HEK293 (cell line): ENCODE measurements at regions not wholly inside any gene's neighbourhood (a gene's known extent, or its start where the extent isn't known, plus 50 kb on each side); places are given as distances from the start of the nearest gene placed in this dataset.
A peak's percentile ranks its signal among the peaks of the same experiment; 100 is the strongest.

ENCODE experiments used
- CTCF ChIA-PET: fragments of 350-600 bp; formaldehyde crosslinking; extraction: SDS; loops from one replicate; lab custom pipeline; 2021; ENCODE audit warnings: antibody characterized with exemption; lab: Yijun Ruan, JAX
- POLR2A ChIA-PET: fragments of 300-600 bp; formaldehyde crosslinking; extraction: SDS; loops from one replicate; lab custom pipeline; 2020; ENCODE audit warnings: antibody characterized with exemption, inconsistent platforms; lab: Yijun Ruan, JAX
- H3K27ac ChIP-seq: fragments of 200-500 bp; sonication (Bioruptor generic); 2 replicates; pipeline ENCODE4 v1.5.1; 2014; ENCODE audit warnings: low read depth, low read length, control low read depth, inconsistent platforms; ENCODE audit errors: extremely low read depth
- H3K36me3 ChIP-seq, 2 experiments: fragments of 200-500 bp in 1 of 2; sonication (Bioruptor generic) in 1 of 2; 1 replicate in 1 of 2; 2 replicates in 1 of 2; pipeline ENCODE4 v1.5.1; 2014 to 2017; ENCODE audit warnings: inconsistent platforms in 2 of 2, low read length in 2 of 2; ENCODE audit not compliant: control insufficient read depth in 2 of 2, insufficient read depth in 1 of 2
- H3K4me1 ChIP-seq: fragments of 200-500 bp; sonication (Bioruptor generic); 2 replicates; pipeline ENCODE4 v1.5.1; 2014; ENCODE audit warnings: mild to moderate bottlenecking, low read length, inconsistent platforms; ENCODE audit not compliant: control insufficient read depth, insufficient read depth
- H3K4me3 ChIP-seq: 2 replicates; pipeline ENCODE4 v1.5.1; 2011; ENCODE audit warnings: low read depth, mild to moderate bottlenecking, control low read depth, low read length, moderate library complexity
- H3K9me3 ChIP-seq: fragments of 200-500 bp; sonication (Bioruptor generic); 2 replicates; pipeline ENCODE4 v1.5.1; 2014; ENCODE audit warnings: low read depth, low read length, inconsistent platforms; ENCODE audit not compliant: control insufficient read depth, insufficient read depth
- KLF10 ChIP-seq: fragments of 450-650 bp; IDR thresholded peaks from 2 replicates; pipeline ENCODE4 v1.5.1; 2018; ENCODE audit warnings: missing biosample characterization, mild to moderate bottlenecking, missing genetic modification characterization
- REST ChIP-seq: fragments of 450-650 bp; formaldehyde crosslinking; IDR thresholded peaks from 2 replicates; pipeline ENCODE4 v1.5.1; 2016; ENCODE audit warnings: missing biosample characterization, missing genetic modification characterization
- ZBTB21 ChIP-seq: fragments of 450-650 bp; formaldehyde crosslinking; IDR thresholded peaks from 2 replicates; pipeline ENCODE4 v1.5.1; 2017; ENCODE audit warnings: missing biosample characterization, missing genetic modification characterization
- ZNF157 ChIP-seq: fragments of 450-650 bp; formaldehyde crosslinking; IDR thresholded peaks from 2 replicates; pipeline ENCODE4 v1.5.1; 2016; ENCODE audit warnings: missing biosample characterization, missing genetic modification characterization
- ZNF169 ChIP-seq: fragments of 450-650 bp; formaldehyde crosslinking; IDR thresholded peaks from 2 replicates; pipeline ENCODE4 v1.5.1; 2016; ENCODE audit warnings: missing biosample characterization, missing genetic modification characterization
- ZNF239 ChIP-seq: fragments of 450-650 bp; formaldehyde crosslinking; IDR thresholded peaks from 2 replicates; pipeline ENCODE4 v1.5.1; 2016; ENCODE audit warnings: missing biosample characterization, missing genetic modification characterization
- ZNF274 ChIP-seq, 2 experiments: fragments of 200-500 bp in 1 of 2; fragments of 450-650 bp in 1 of 2; sonication (Bioruptor generic) in 1 of 2; formaldehyde crosslinking in 1 of 2; IDR thresholded peaks; 2 replicates each; pipeline versions ENCODE4 v1.5.1 to v1.6.1; 2014 to 2016; ENCODE audit warnings: borderline replicate concordance in 1 of 2, inconsistent platforms in 1 of 2, low read length in 1 of 2, missing biosample characterization in 1 of 2, missing genetic modification characterization in 1 of 2
- ZNF292 ChIP-seq: fragments of 450-650 bp; formaldehyde crosslinking; IDR thresholded peaks from 2 replicates; pipeline ENCODE4 v1.5.1; 2016; ENCODE audit warnings: low read depth, missing biosample characterization, missing genetic modification characterization, borderline replicate concordance
- ZNF335 ChIP-seq: fragments of 450-650 bp; formaldehyde crosslinking; conservative IDR thresholded peaks from 2 replicates; pipeline ENCODE4 v1.5.1; 2016; ENCODE audit warnings: missing biosample characterization, missing genetic modification characterization
- ZNF510 ChIP-seq: fragments of 450-650 bp; formaldehyde crosslinking; IDR thresholded peaks from 2 replicates; pipeline ENCODE4 v1.5.1; 2018; ENCODE audit warnings: mild to moderate bottlenecking, missing genetic modification characterization, missing biosample characterization; ENCODE audit not compliant: insufficient replicate concordance
- ZNF654 ChIP-seq: fragments of 450-650 bp; formaldehyde crosslinking; IDR thresholded peaks from 2 replicates; pipeline ENCODE4 v1.5.1; 2016; ENCODE audit warnings: low read depth, missing biosample characterization, missing genetic modification characterization
- ZNF701 ChIP-seq: fragments of 450-650 bp; formaldehyde crosslinking; IDR thresholded peaks from 2 replicates; pipeline ENCODE4 v1.5.1; 2016; ENCODE audit warnings: missing biosample characterization, missing genetic modification characterization
- ZNF747 ChIP-seq: fragments of 450-650 bp; formaldehyde crosslinking; IDR thresholded peaks from 2 replicates; pipeline ENCODE4 v1.5.1; 2016; ENCODE audit warnings: missing biosample characterization, missing genetic modification characterization
- ZNF785 ChIP-seq: fragments of 450-650 bp; formaldehyde crosslinking; IDR thresholded peaks from 2 replicates; pipeline ENCODE4 v1.5.1; 2016; ENCODE audit warnings: missing biosample characterization, missing genetic modification characterization
- ZNF837 ChIP-seq: fragments of 450-650 bp; formaldehyde crosslinking; IDR thresholded peaks from 2 replicates; pipeline ENCODE4 v1.5.1; 2016; ENCODE audit warnings: missing biosample characterization, missing genetic modification characterization
- ZSCAN18 ChIP-seq: fragments of 450-650 bp; formaldehyde crosslinking; IDR thresholded peaks from 2 replicates; pipeline ENCODE4 v1.5.1; 2016; ENCODE audit warnings: missing biosample characterization, missing genetic modification characterization
- ZSCAN23 ChIP-seq: fragments of 450-650 bp; formaldehyde crosslinking; IDR thresholded peaks from 2 replicates; pipeline ENCODE4 v1.5.1; 2016; ENCODE audit warnings: missing biosample characterization, missing genetic modification characterization
- TF ChIP-seq, protein P1 (sequence below): fragments of 450-650 bp; formaldehyde crosslinking; IDR thresholded peaks from 2 replicates; pipeline ENCODE4 v1.5.1; 2016; ENCODE audit warnings: missing biosample characterization, missing genetic modification characterization

DNA sequence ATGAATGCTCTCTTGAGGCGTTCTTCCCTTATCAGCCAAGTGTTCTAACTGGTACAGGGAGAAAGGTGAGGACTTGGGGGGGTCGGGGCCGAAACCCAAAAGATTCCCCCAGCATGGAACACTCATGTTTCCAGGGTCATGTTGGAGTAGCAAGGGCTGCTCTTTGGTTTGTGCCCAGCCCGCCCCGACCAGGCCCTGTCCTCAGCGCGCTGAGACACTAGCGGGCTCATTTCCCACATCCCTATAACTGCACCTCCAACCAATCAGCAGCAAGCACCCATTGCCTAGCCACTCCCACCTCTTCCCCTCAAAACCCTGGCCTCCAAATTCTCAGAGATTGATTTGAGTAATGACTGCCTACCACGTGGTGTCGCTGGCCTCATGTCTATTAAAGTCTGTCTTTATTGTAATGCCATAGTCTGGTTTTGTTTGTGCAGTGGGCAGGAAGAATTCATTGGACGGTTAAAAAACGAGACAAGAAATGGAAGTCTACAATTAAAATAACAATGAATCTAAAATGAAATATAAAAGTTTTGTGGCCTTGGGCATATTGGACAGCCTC, 1928.4 kb downstream of the STIM2 start:
- no peak overlapping the region for H3K4me3 ChIP-seq
- POLR2A ChIA-PET = no interaction called here
- CTCF ChIA-PET = no interaction called here
- H3K4me1 ChIP-seq = no peaks in the 10 kb centered on the region
- H3K36me3 ChIP-seq = no peaks in the 10 kb centered on the region
- H3K27ac ChIP-seq = no peak overlapping the region
- TF ChIP-seq ZNF239 (tag by site-specific recombination) (no peak), ZSCAN23 (tag by site-specific recombination) (no peak), ZNF292 (tag by site-specific recombination) (no peak), ZNF335 (tag by site-specific recombination) (no peak), ZNF837 (no peak), ZNF654 (tag by site-specific recombination) (peak; percentile 19)
- TF ChIP-seq, all 188 proteins: peak for 1
- no peaks in the 10 kb centered on the region for H3K9me3 ChIP-seq

DNA sequence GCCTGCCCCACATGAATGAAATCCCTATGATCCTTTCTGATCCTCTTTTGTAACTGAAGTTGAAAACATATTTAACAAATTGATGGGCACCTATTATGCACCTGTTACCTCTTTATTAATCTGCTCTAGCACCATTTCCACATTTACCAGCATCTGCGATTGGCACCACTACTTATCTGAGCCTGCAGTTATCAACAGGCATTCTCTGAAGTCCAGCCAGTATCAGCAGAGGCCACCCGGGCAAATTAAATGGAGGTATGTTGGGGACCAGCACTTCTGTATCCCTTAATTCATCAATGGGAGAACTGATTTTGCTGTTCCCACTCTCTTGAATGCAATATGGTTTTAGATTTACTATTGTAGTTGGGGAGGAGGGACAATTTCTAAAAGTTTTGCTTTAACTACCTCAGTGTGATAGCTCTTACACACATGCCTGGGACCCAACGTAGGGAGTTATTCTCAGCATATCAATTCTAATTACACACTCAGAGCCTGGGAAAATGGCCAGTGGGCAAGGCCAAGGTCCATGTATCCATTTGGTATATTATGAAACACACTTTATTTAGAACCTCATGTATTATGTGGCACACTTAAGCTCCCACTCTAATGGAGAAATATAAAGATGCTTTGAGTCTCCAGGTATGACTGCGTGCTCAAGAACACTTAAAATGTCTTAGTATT, 1927.1 kb upstream of the PCDH7 start:
- H3K4me3 ChIP-seq = no peak overlapping the region
- no peaks in the 10 kb centered on the region for H3K36me3 ChIP-seq
- no peaks in the 10 kb centered on the region for H3K9me3 ChIP-seq
- TF ChIP-seq REST (tag by site-specific recombination) (no peak), ZNF701 (tag by site-specific recombination) (no peak), ZNF169 (tag by site-specific recombination) (no peak)
- ChIA-PET CTCF (no interaction called here), POLR2A (no interaction called here)
- no peak overlapping the region for H3K27ac ChIP-seq
- H3K4me1 ChIP-seq = no peaks in the 10 kb centered on the region

DNA sequence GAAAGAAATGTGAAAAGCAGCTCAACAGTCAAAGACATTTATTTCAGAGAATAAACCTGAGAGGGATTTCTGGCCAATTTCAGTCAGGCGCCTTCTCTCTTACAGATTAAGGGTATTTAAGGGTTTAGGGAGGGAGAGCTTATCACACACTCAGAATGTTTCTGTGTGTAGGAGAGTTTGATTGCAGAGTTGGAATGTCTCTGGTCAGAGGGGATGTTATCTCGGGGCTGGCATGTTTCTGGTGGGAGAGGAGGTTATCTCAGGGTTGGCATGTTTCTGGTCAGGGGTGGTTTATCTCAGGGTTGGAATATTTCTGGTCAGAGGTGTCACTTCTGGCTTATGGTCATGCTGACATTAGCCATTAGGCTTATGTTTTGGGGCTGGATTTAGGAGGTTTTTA, 1920.5 kb upstream of the PCDH7 start:
- Histone ChIP-seq H3K4me3 (no peak overlapping the region), H3K36me3 (no peaks in the 10 kb centered on the region)
- ChIA-PET POLR2A (no interaction called here), CTCF (no interaction called here)
- no peak for TF ChIP-seq ZSCAN23 (tag by site-specific recombination)
- no peak for TF ChIP-seq ZNF157 (tag by site-specific recombination)
- TF ChIP-seq REST (tag by site-specific recombination) = no peak
- TF ChIP-seq ZNF274 (IDR thresholded peaks at IDR 0.05; ENCODE audit: low read length) = no peak
- no peak for TF ChIP-seq ZNF274 (tag by site-specific recombination; IDR thresholded peaks at IDR 0.05; ENCODE audit: borderline replicate concordance)
- TF ChIP-seq, protein P1, sequence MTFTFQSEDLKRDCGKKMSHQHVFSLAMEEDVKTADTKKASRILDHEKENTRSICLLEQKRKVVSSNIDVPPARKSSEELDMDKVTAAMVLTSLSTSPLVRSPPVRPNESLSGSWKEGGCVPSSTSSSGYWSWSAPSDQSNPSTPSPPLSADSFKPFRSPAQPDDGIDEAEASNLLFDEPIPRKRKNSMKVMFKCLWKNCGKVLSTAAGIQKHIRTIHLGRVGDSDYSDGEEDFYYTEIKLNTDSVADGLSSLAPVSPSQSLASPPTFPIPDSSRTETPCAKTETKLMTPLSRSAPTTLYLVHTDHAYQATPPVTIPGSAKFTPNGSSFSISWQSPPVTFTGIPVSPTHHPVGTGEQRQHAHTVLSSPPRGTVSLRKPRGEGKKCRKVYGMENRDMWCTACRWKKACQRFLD (tag by site-specific recombination) = no peak
- TF ChIP-seq ZNF785 (tag by site-specific recombination) = no peak
- TF ChIP-seq ZNF747 (tag by site-specific recombination) = no peak
- TF ChIP-seq KLF10 (tag by site-specific recombination) = no peak
- no peak for TF ChIP-seq ZBTB21 (tag by site-specific recombination)
- TF ChIP-seq ZNF292 (tag by site-specific recombination) = no peak
- no peak for TF ChIP-seq ZNF510
- no peak for TF ChIP-seq ZSCAN18 (tag by site-specific recombination)
- TF ChIP-seq, all 188 proteins: peak for 0
- Histone ChIP-seq H3K27ac (no peak overlapping the region), H3K4me1 (no peaks in the 10 kb centered on the region), H3K9me3 (no peaks in the 10 kb centered on the region)
